HG03135 (cell line): ENCODE measurements at regions not wholly inside any gene's neighbourhood (a gene's known extent, or its start where the extent isn't known, plus 50 kb on each side); places are given as distances from the start of the nearest gene placed in this dataset.

Experiments used
- ATAC-seq: cut with Tn5 transposase; IDR thresholded peaks from one replicate; pipeline ENCODE4 v1.9.1; 2021; ENCODE audit warnings: mild to moderate bottlenecking, moderate library complexity; ENCODE audit not compliant: unreplicated experiment

DNA sequence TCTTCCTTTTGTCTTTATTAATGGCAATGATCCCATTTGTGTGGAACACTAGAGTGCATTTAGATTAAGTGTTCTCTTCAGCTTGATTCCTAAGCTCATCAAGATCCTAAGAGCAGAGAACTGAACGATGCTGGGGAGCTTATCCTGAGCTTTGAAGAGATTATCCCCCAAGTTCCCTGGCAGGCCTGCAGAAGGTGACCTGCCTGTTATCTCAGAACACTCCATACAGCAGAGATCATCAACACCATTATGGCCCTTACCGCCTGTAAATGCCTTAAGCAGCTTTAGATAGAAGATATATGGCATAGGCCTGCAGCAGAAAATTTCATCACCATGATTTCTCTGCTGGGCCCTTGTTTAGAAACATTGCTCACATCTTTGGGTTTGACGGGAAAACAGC, 779.9 kb upstream of the MAP3K7 start:
- no peak for ATAC-seq

GRCh38 chr6:91358986-91359385, 772.1 kb upstream of the MAP3K7 start:
- ATAC-seq, result no peak

DNA sequence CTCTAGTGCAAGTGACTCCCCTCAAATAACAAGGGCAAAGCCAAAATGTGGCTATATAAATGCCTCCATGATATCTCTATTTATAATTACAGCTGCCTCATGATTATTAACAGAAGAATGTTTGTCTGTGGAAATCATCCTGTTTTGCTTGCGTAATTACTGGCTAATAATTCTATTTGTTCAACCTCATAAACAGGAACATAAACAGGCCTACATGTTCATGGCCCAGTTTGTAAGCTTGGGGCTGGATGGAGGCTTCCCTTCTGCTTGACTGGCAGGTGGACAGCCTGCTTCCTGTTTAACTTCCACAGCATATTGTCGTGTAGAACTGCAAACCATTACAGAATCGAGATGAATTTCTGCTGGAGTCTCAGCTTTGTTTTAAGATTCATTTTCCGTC, 766.0 kb upstream of the MAP3K7 start:
- ATAC-seq, result no peak

DNA sequence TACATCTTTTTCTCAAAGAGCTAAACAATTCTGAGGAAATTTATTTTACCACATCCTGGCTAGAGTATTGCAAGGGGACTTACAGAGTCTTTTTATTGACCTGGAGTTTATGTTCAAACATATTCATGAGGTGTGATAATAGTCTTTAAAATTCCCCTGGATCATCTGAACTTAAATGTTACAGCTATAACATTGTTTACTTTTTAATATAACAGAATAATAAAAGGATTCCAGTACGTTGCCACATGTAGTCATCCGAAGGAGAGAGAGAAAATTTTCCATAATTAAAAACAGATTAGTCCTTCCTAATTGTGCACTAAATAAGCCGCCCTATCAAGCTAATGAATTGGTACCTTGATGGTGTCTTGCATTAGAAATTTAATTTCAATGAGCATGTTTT, 765.4 kb upstream of the MAP3K7 start:
- no peak for ATAC-seq

DNA sequence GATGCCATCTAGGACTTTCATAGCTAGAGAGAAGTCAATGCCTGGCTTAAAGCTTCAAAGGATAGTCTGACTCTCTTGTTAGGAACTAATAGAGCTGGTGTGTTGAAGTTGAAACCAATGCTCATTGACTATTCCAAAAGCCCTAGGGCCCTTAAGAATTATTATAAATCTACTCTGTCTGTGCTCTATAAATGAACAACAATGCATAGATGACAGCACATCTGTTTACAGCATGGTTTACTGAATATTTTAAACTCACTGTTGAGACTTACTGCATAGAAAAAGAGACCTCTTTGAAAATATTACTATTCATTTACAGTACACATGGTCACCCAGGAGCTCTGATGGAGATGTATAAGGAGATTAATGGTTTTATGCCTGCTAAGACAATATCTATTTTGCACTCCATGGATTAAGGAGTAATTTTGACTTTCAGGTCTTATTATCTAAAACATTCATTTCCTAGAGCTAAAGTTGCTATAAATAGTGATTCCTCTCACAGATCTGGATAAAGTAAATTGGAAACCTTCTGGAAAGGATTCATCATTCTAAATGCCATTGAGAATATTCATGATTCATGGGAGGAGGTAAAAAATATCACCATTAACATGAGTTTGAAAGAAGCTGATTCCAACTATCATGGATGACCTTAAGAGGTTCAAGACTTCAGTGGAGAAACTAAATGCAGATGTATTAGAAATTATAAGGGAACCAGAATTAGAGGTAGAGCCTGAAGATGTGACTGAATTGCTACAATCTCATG, 763.5 kb upstream of the MAP3K7 start:
- no peak for ATAC-seq

DNA sequence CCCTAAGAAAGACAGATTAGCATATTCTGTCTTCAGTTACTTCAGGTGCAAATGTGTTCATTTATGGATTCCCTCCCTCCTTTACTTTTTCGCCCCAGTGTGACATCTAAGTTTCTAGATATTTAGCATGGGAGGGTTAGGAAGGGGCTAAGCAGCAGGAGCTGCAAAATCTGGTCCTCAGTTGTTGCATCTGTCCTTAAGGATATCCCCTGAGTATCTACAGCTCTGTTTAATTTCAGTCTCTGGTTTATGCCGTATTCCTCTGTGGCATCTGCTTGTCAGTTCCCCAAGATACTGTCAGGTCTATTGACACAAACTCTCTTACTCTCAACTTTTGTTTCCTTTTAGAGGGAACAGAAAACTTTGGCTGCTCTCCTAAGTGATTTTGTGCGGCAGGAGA, 754.6 kb upstream of the MAP3K7 start:
- no peak for ATAC-seq

DNA sequence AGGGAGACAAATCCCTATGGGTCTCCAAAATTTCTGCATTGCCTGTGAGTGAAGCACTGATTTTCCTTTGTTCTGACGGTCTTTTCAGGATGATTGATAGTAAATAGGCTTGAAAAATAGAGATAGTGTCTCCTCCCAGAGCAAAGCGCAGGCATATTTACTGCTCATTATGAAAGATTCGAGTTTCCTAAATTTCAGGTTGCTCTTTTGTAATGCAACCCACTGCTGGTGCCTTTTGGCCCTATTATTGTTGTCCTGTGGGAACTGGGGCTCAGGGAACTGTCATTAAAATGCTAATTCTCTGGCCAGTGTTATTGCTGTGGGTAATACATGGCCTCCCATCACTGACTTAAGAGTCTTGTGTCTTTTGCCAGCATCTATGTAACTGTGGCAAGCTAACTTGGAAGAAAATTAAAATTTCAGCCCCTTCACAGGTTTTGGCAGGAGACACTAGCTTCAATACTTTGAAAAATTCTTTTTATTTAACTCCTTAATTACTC, 754.1 kb upstream of the MAP3K7 start:
- ATAC-seq, result no peak

GRCh38 chr6:91337967-91338366, 751.1 kb upstream of the MAP3K7 start:
- ATAC-seq, result no peak

DNA sequence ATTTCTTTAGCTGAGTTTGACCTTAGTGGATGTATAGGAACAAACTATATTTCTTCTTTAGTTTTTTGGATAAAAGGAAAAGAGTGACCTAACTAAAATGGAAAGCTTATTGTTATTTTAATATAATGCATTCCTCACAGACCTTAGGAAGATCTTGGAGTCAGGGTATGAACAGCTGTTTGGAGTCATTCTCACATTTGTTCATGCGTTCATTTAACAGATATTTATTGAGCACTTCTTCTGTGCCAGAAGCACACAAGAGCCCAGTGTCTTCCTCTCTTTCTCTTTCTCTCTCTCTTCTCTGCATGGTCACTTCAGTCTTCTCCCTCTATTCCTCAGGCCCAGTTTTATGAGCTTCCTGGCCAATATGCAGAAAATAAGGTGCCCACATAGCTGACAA, 744.0 kb upstream of the MAP3K7 start:
- ATAC-seq, result no peak

- ATAC-seq, result no peak
Measured at GRCh38 chr6:91328241-91328640, 741.4 kb upstream of the MAP3K7 start.

DNA sequence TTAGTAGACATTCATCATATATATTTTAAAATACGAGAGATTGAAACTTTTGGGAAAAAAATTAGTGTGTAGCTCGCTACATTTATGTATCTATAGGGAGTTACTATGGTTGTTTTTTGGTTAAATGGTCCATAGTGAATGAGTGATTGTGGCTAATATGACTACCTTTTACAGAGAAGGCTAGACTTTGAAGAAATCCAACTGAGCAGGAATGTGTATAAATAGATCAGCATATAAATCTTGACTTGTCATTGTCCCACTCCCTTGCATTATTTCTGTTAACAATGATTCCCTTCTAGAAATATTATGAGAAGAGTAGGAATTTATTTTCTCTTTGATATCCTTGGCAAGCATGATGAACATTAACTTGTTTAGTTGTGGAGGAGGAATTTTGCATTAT, 737.8 kb upstream of the MAP3K7 start:
- ATAC-seq, result no peak

DNA sequence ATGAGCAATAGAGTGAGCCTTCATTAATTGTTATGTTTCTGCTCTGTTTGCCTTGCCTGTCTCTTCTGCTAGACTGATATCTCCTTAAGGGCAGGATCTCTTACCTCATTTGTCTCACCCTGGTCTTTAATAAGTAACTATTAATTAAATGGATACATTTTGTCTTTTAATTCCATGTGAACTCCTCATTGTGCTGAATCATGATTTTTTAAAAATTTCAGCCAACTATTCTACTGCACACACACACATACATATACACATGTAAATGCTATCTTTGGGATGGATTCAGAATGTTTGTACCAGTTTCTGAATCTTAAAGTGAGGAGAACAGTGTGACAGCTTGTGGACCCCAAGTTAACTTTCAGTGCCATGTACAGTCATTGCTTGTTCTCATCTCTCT, 731.1 kb upstream of the MAP3K7 start:
- ATAC-seq, result no peak

DNA sequence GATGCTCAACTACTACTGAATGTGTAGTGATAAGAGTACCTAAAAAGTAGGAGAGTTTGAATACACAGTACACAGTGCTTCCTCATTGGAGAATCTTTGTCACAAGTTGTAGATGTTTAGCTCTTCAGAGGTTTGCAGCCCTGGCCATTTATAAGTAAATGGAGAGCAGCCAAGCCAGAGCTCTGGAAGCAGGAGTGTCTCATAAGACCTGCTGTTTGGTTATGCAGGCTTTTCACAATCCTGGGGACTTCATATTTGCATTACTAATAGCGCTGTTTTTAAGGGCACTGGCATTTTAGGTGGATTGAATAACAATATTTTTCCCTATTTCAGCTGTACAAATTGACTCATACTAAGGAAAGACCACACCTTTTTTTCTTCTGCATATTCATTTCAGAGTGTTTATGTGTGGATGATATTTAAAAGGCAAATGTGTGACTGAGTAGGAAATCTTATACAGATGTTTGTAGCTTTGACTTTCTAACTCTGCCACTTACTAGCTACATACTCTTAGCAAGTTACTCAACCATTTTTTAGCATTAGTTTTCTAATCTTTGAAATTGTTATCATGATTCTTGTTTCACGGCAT, 730.5 kb upstream of the MAP3K7 start:
- no peak for ATAC-seq

DNA sequence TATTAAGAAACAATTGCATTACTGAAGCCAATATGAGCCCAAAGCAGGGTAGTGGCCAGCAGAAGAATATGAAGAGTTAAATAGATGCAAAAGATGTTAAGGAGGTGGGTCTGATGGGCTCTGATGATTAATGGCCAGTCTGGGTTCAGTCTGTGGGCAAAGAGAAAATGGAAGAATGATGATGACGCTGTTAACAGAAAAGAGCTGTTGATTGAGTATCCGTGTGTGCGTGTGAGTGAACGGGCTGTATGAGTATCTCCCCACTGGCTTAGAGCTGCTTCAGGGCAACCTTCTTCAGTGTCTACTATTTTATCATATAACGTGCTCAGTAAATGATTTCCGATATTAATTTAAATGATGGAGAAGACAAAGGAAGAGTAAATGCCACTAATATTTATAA, 723.3 kb upstream of the MAP3K7 start:
- no peak for ATAC-seq

GRCh38 chr6:91305755-91306154, 718.9 kb upstream of the MAP3K7 start:
- no peak for ATAC-seq

GRCh38 chr6:91304521-91304920, 717.6 kb upstream of the MAP3K7 start:
- ATAC-seq, result no peak

GRCh38 chr6:91303326-91303725, 716.5 kb upstream of the MAP3K7 start:
- ATAC-seq, result no peak

- no peak for ATAC-seq
Measured at GRCh38 chr6:91299544-91300491, 712.9 kb upstream of the MAP3K7 start.

- no peak for ATAC-seq
Measured at GRCh38 chr6:91298543-91299145, 711.8 kb upstream of the MAP3K7 start.

- no peak for ATAC-seq
Measured at GRCh38 chr6:91293395-91293794, 706.5 kb upstream of the MAP3K7 start.

GRCh38 chr6:91291071-91291470, 704.2 kb upstream of the MAP3K7 start:
- ATAC-seq, result no peak
